Uterus (tissue), 3 donors: ENCODE measurements at regions not wholly inside any gene's neighbourhood (a gene's known extent, or its start where the extent isn't known, plus 50 kb on each side); places are given as distances from the start of the nearest gene placed in this dataset.

Experiments used
- DNase-seq, 2 donors: peaks; one replicate each; pipeline ENCODE4 v3.0.0-alpha.2; 2019 to 2020
- H3K27ac ChIP-seq, 2 donors: fragments of 200-600 bp; sonication (generic); 1 replicate in 1 of 2; 2 replicates in 1 of 2; pipeline ENCODE4 v1.5.1; 2016 to 2018
- H3K27me3 ChIP-seq, 2 donors: fragments of 200-600 bp; sonication (generic); one replicate each; pipeline ENCODE4 v1.5.1; 2018 to 2019; ENCODE audit warnings: control low read depth in 1 of 2
- H3K36me3 ChIP-seq, 2 donors: fragments of 200-600 bp; sonication (generic); one replicate each; pipeline ENCODE4 v1.5.1; 2019; ENCODE audit warnings: control low read depth in 1 of 2
- H3K4me1 ChIP-seq, 2 donors: fragments of 200-600 bp; sonication (generic); one replicate each; pipeline ENCODE4 v1.5.1; 2018 to 2019; ENCODE audit warnings: control low read depth in 1 of 2
- H3K4me3 ChIP-seq, 2 donors: fragments of 200-600 bp; sonication (generic); 1 replicate in 1 of 2; 2 replicates in 1 of 2; pipeline ENCODE4 v1.5.1; 2018 to 2019; ENCODE audit warnings: mild to moderate bottlenecking in 1 of 2
- H3K9me3 ChIP-seq, 2 donors: fragments of 200-600 bp; sonication (generic); one replicate each; pipeline ENCODE4 v1.5.1; 2019; ENCODE audit warnings: control low read depth in 1 of 2
- CTCF ChIP-seq, 4 experiments: fragments of 200-600 bp in 2 of 4; fragments of 450-650 bp in 2 of 4; sonication (generic) in 2 of 4; IDR thresholded peaks; one replicate each; pipeline ENCODE4 v1.5.1; 2016 to 2019; ENCODE audit warnings: antibody characterized with exemption in 4 of 4, mild to moderate bottlenecking in 2 of 4, moderate library complexity in 1 of 4
- POLR2A ChIP-seq, 2 donors: fragments of 450-650 bp; IDR thresholded peaks; one replicate each; pipeline ENCODE4 v1.6.1; 2016; ENCODE audit warnings: antibody characterized with exemption in 2 of 2, mild to moderate bottlenecking in 1 of 2, moderate library complexity in 1 of 2
- intact Hi-C: fragments of 100-400 bp; cut with DNase I; formaldehyde crosslinking; loops from one replicate; pipeline ENCODE4 v1.15.1; 2023; ENCODE audit warnings: low total_unique reads
- donor health status: DM: yes; HTN: yes; CAD: no.

DNA sequence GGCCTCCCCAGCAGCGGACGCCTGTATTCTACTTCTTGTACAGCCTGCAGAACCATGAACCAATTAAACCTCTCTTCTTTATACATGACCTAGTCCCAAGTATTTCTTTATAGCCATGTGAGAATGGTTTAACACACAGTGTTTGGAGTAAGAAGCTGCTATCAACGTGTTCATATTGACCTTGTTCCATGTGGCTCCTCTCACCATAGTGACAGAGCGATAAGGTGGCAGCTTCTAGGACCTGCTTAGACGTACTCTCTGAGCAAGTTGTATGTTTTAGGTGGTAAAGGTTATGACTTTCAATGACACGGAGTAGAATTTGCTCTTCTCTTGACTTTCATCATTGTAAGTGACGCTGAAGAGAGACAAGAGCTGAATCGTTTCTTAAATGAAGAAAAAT lies 157.7 kb upstream of the SLCO3A1 start:
- no peaks in the 10 kb centered on the region for H3K36me3 ChIP-seq
- H3K27ac ChIP-seq: peak overlapping the region in 1 of 2 donors; percentile 96
- H3K9me3 ChIP-seq: no peaks in the 10 kb centered on the region
- no peak for DNase-seq
- intact Hi-C loops: no loop called here
- H3K4me3 ChIP-seq: no peak overlapping the region
- no peaks in the 10 kb centered on the region for H3K27me3 ChIP-seq
- TF ChIP-seq POLR2A (IDR thresholded peaks at IDR 0.05) (no peak), CTCF (IDR thresholded peaks at IDR 0.05) (no peak)
- H3K4me1 ChIP-seq: no peaks in the 10 kb centered on the region

DNA sequence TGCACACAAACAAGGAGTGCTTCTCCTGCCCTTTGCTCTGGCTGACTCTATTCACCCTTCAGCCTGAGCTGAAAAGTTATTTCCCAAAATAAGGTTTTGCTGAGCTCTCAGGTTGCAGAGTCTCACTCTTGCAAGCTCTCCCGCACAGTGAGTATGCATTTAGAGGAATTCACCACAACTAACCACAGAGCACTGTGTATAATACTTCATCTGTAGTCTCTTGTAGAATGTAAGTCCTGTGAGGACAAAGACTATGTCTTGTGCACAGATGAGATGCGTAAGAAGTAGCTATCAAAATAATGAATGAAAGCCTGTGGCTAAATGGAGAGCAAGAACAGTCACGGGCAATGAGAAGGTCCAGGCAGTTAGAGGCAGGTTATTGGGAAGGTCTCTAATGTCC lies 156.5 kb upstream of the SLCO3A1 start:
- H3K9me3 ChIP-seq: no peaks in the 10 kb centered on the region
- intact Hi-C loops: no loop called here
- H3K27me3 ChIP-seq: no peaks in the 10 kb centered on the region
- no peak for TF ChIP-seq POLR2A (IDR thresholded peaks at IDR 0.05)
- no peak for TF ChIP-seq CTCF (IDR thresholded peaks at IDR 0.05)
- H3K4me1 ChIP-seq: no peaks in the 10 kb centered on the region
- no peak overlapping the region for H3K4me3 ChIP-seq
- H3K36me3 ChIP-seq: no peaks in the 10 kb centered on the region
- DNase-seq: no peak
- H3K27ac ChIP-seq: no peak overlapping the region

DNA sequence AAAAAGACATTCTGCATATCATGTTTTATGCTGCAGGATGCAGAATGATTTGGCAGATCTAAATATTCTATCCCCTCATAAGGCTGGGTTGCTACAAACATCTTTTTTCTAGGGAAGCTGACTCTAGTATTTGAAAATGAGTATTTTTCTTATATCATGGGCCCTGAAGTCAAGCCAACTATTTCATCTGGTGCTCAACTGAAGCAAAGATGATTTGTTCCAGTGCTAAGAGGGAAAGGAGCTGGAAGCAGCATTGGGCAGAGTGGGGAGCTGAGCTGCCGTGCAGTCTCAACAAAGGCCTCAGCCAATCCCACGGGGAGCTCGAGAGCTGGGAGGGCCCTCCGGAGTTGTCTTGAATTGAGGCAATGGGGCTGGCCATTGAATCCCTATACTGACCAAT lies 155.3 kb upstream of the SLCO3A1 start:
- intact Hi-C loops: no loop called here
- Histone ChIP-seq H3K9me3 (no peaks in the 10 kb centered on the region), H3K27ac (no peak overlapping the region)

DNA sequence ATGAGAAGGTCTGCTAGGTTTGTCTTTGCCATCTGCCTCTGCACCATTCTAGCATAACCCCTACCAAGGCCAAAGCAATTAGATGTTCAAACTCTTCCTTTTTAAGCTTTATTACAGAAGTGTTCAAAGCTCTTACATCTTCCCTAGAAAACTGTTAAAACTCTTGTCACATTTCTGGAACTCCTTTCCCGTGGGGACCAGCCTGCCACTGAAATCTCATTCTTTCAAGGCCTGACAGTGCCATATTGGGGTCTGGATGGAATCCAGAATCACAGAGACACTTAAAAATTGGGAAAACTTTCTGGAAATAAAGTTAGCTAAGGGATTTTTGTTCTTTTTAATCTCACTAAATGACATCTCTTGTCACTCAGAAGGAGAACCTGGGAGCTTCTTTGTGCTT lies 153.8 kb upstream of the SLCO3A1 start:
- Histone ChIP-seq H3K36me3 (no peaks in the 10 kb centered on the region), H3K4me3 (no peak overlapping the region), H3K27ac (no peak overlapping the region), H3K9me3 (no peaks in the 10 kb centered on the region), H3K27me3 (no peaks in the 10 kb centered on the region), H3K4me1 (no peaks in the 10 kb centered on the region)
- TF ChIP-seq POLR2A (IDR thresholded peaks at IDR 0.05) (no peak), CTCF (IDR thresholded peaks at IDR 0.05) (no peak)
- DNase-seq: no peak
- intact Hi-C loops: no loop called here

More for the DNA sequence above, 155.3 kb upstream of the SLCO3A1 start:
- Histone ChIP-seq H3K36me3 (no peaks in the 10 kb centered on the region), H3K27me3 (no peaks in the 10 kb centered on the region), H3K4me3 (no peak overlapping the region), H3K4me1 (no peaks in the 10 kb centered on the region)
- DNase-seq: no peak
- no peak for TF ChIP-seq CTCF (IDR thresholded peaks at IDR 0.05)
- TF ChIP-seq POLR2A (IDR thresholded peaks at IDR 0.05): no peak

- no peaks in the 10 kb centered on the region for H3K9me3 ChIP-seq
- intact Hi-C loops: no loop called here
Observed at GRCh38 chr15:91703274-91703673, 150.2 kb upstream of the SLCO3A1 start.

More at GRCh38 chr15:91703274-91703673, 150.2 kb upstream of the SLCO3A1 start:
- H3K36me3 ChIP-seq: no peaks in the 10 kb centered on the region
- DNase-seq: no peak
- H3K4me3 ChIP-seq: no peak overlapping the region
- H3K27ac ChIP-seq: no peak overlapping the region
- no peaks in the 10 kb centered on the region for H3K4me1 ChIP-seq
- H3K27me3 ChIP-seq: no peaks in the 10 kb centered on the region
- TF ChIP-seq POLR2A (IDR thresholded peaks at IDR 0.05): no peak
- TF ChIP-seq CTCF (IDR thresholded peaks at IDR 0.05): no peak
